ENCODE measurements at regions not wholly inside any gene's neighbourhood (a gene's known extent, or its start where the extent isn't known, plus 50 kb on each side); places are given as distances from the start of the nearest gene placed in this dataset.

GRCh38 chr2:84276590-84277255 is 182.4 kb downstream of the SUCLG1 start:
- TF ChIP-seq CTCF (IDR thresholded peaks at IDR 0.05; ENCODE audit: insufficient read depth, low read length, poor library complexity, severe bottlenecking) (no peak), EZH2phosphoT487 (conservative IDR thresholded peaks at IDR 0.05; ENCODE audit: low read length) (no peak)

Measured in SU-DHL-6 (cell line).